ENCODE measurements at regions not wholly inside any gene's neighbourhood (a gene's known extent, or its start where the extent isn't known, plus 50 kb on each side); places are given as distances from the start of the nearest gene placed in this dataset.
A peak's percentile ranks its signal among the peaks of the same experiment; 100 is the strongest.

- Histone ChIP-seq H3K4me3 (ENCODE audit: low read length in 3 of 3) (no peak overlapping the region), H3K36me3 (ENCODE audit: control insufficient read depth in 2 of 3, insufficient read depth in 3 of 3, low read length in 3 of 3) (no peaks in the 10 kb centered on the region), H3K27ac (ENCODE audit: low read depth in 2 of 2, low read length in 2 of 2) (no peak overlapping the region), H3K4me1 (ENCODE audit: control insufficient read depth in 2 of 3, insufficient read depth in 2 of 3, low read depth in 1 of 3, low read length in 3 of 3) (no peaks in the 10 kb centered on the region), H3K27me3 (ENCODE audit: control insufficient read depth, insufficient read depth, low read length) (no peaks in the 10 kb centered on the region), H3K9me3 (ENCODE audit: control insufficient read depth in 2 of 3, insufficient read depth in 1 of 3, low read length in 3 of 3) (no peaks in the 10 kb centered on the region), H3K9ac (ENCODE audit: low read length in 3 of 3) (no peak overlapping the region)
- intact Hi-C loops (cut with DNase I), result no loop called here
- FAIRE-seq (no peak), DNase-seq (peak in 2 of 5 donors; percentile 19 to 74)
- TF ChIP-seq CTCF (IDR thresholded peaks at IDR 0.05; ENCODE audit: borderline replicate concordance, extremely low read depth, insufficient read depth), result no peak
Measured at GRCh38 chr7:69334701-69335100, 263.6 kb upstream of the AUTS2 start.

GRCh38 chr7:69335331-69335730 is 262.9 kb upstream of the AUTS2 start:
- Histone ChIP-seq H3K4me3 (ENCODE audit: low read length in 3 of 3) (no peak overlapping the region), H3K27me3 (ENCODE audit: control insufficient read depth, insufficient read depth, low read length) (no peaks in the 10 kb centered on the region), H3K36me3 (ENCODE audit: control insufficient read depth in 2 of 3, insufficient read depth in 3 of 3, low read length in 3 of 3) (no peaks in the 10 kb centered on the region), H3K4me1 (ENCODE audit: control insufficient read depth in 2 of 3, insufficient read depth in 2 of 3, low read depth in 1 of 3, low read length in 3 of 3) (no peaks in the 10 kb centered on the region), H3K9me3 (ENCODE audit: control insufficient read depth in 2 of 3, insufficient read depth in 1 of 3, low read length in 3 of 3) (no peaks in the 10 kb centered on the region), H3K27ac (ENCODE audit: low read depth in 2 of 2, low read length in 2 of 2) (no peak overlapping the region), H3K9ac (ENCODE audit: low read length in 3 of 3) (no peak overlapping the region)
- FAIRE-seq (no peak), DNase-seq (peak in 1 of 5 donors; percentile 17)
- intact Hi-C loops (cut with DNase I), result no loop called here
- no peak for TF ChIP-seq CTCF (IDR thresholded peaks at IDR 0.05; ENCODE audit: borderline replicate concordance, extremely low read depth, insufficient read depth)

GRCh38 chr7:69336976-69337375 is 261.3 kb upstream of the AUTS2 start:
- H3K9ac ChIP-seq (ENCODE audit: low read length in 3 of 3), result no peak overlapping the region
- H3K4me3 ChIP-seq (ENCODE audit: low read length in 3 of 3), result no peak overlapping the region
- no peaks in the 10 kb centered on the region for H3K4me1 ChIP-seq (ENCODE audit: control insufficient read depth in 2 of 3, insufficient read depth in 2 of 3, low read depth in 1 of 3, low read length in 3 of 3)
- no peak for DNase-seq
- no peak for TF ChIP-seq CTCF (IDR thresholded peaks at IDR 0.05; ENCODE audit: borderline replicate concordance, extremely low read depth, insufficient read depth)
- no peaks in the 10 kb centered on the region for H3K36me3 ChIP-seq (ENCODE audit: control insufficient read depth in 2 of 3, insufficient read depth in 3 of 3, low read length in 3 of 3)
- no peak overlapping the region for H3K27ac ChIP-seq (ENCODE audit: low read depth in 2 of 2, low read length in 2 of 2)
- no peaks in the 10 kb centered on the region for H3K27me3 ChIP-seq (ENCODE audit: control insufficient read depth, insufficient read depth, low read length)
- FAIRE-seq, result no peak
- no peaks in the 10 kb centered on the region for H3K9me3 ChIP-seq (ENCODE audit: control insufficient read depth in 2 of 3, insufficient read depth in 1 of 3, low read length in 3 of 3)
- intact Hi-C loops (cut with DNase I), result no loop called here

- no peak for TF ChIP-seq CTCF (IDR thresholded peaks at IDR 0.05; ENCODE audit: borderline replicate concordance, extremely low read depth, insufficient read depth)
- FAIRE-seq (no peak), DNase-seq (peak in 3 of 5 donors; percentile 39 to 80 (median 56))
- Histone ChIP-seq H3K27me3 (ENCODE audit: control insufficient read depth, insufficient read depth, low read length) (no peaks in the 10 kb centered on the region), H3K4me1 (ENCODE audit: control insufficient read depth in 2 of 3, insufficient read depth in 2 of 3, low read depth in 1 of 3, low read length in 3 of 3) (no peaks in the 10 kb centered on the region), H3K9ac (ENCODE audit: low read length in 3 of 3) (no peak overlapping the region), H3K27ac (ENCODE audit: low read depth in 2 of 2, low read length in 2 of 2) (no peak overlapping the region), H3K36me3 (ENCODE audit: control insufficient read depth in 2 of 3, insufficient read depth in 3 of 3, low read length in 3 of 3) (no peaks in the 10 kb centered on the region), H3K4me3 (ENCODE audit: low read length in 3 of 3) (no peak overlapping the region), H3K9me3 (ENCODE audit: control insufficient read depth in 2 of 3, insufficient read depth in 1 of 3, low read length in 3 of 3) (no peaks in the 10 kb centered on the region)
- intact Hi-C loops (cut with DNase I), result no loop called here
Measured at GRCh38 chr7:69338144-69338543, 260.1 kb upstream of the AUTS2 start.

Data from kidney (tissue), 13 donors.